ENCODE measurements at regions not wholly inside any gene's neighbourhood (a gene's known extent, or its start where the extent isn't known, plus 50 kb on each side); places are given as distances from the start of the nearest gene placed in this dataset.

DNA sequence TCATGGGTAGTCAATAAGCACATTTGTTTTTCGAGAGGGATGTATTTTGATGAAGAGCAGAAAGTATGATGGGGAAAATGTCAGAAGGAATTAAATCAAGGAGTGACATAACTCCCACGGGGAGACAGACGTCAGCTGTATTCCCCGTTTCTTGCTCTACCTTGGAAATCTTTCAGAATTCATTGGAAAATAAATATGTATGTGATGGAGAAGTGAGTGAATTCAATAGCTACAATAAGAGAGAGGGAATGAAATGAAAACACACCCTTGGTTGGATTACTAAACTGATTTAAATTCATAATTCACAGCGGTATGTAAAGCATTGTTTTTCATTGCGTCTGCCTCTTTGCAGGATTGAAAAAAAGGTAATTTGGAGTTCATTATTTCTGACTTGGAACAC, 209.7 kb upstream of the KLF4 start (continued):
- TF ChIP-seq, protein P1, sequence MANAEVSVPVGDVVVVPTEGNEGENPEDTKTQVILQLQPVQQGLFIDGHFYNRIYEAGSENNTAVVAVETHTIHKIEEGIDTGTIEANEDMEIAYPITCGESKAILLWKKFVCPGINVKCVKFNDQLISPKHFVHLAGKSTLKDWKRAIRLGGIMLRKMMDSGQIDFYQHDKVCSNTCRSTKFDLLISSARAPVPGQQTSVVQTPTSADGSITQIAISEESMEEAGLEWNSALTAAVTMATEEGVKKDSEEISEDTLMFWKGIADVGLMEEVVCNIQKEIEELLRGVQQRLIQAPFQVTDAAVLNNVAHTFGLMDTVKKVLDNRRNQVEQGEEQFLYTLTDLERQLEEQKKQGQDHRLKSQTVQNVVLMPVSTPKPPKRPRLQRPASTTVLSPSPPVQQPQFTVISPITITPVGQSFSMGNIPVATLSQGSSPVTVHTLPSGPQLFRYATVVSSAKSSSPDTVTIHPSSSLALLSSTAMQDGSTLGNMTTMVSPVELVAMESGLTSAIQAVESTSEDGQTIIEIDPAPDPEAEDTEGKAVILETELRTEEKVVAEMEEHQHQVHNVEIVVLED (CRISPR knock-in tag; IDR thresholded peaks at IDR 0.05; ENCODE audit: borderline replicate concordance) = no peak
- no peak for TF ChIP-seq TP53 (CRISPR knock-in tag; conservative IDR thresholded peaks at IDR 0.05)
- TF ChIP-seq, protein P2, sequence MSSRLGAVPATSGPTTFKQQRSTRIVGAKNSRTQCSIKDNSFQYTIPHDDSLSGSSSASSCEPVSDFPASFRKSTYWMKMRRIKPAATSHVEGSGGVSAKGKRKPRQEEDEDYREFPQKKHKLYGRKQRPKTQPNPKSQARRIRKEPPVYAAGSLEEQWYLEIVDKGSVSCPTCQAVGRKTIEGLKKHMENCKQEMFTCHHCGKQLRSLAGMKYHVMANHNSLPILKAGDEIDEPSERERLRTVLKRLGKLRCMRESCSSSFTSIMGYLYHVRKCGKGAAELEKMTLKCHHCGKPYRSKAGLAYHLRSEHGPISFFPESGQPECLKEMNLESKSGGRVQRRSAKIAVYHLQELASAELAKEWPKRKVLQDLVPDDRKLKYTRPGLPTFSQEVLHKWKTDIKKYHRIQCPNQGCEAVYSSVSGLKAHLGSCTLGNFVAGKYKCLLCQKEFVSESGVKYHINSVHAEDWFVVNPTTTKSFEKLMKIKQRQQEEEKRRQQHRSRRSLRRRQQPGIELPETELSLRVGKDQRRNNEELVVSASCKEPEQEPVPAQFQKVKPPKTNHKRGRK (CRISPR knock-in tag; IDR thresholded peaks at IDR 0.05) = no peak
- no peak for TF ChIP-seq NFKB2 (CRISPR knock-in tag; IDR thresholded peaks at IDR 0.05; ENCODE audit: borderline replicate concordance)
- TF ChIP-seq, protein P3, sequence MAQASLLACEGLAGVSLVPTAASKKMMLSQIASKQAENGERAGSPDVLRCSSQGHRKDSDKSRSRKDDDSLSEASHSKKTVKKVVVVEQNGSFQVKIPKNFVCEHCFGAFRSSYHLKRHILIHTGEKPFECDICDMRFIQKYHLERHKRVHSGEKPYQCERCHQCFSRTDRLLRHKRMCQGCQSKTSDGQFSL (CRISPR knock-in tag; IDR thresholded peaks at IDR 0.05) = no peak

DNA sequence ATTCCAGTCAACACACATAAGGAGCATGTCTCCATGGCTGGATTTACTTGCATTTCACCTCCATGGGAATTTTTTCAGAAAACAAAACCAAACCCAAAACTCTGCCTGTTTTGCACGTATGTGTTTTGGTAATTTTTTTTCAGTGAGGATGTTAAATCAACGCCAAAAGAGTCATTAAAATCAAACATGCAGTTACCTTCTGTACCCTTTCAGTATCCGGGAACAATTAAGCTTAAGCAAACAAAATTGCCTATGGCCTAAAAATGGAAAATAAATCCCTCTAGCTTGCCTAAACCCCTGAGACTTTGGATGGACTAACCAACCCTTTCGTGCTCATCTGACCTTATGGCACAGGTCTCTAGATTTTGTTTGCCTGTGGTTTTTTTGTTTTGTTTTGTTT, 209.2 kb upstream of the KLF4 start:
- WGBS (ENCODE audit: low lambda C conversion rate) = 4% methylated on average over 4 of the region's 4 CpGs

More for the DNA sequence above, 209.2 kb upstream of the KLF4 start:
- TF ChIP-seq SP1 (IDR thresholded peaks at IDR 0.05) = no peak
- no peak for TF ChIP-seq SP1 (CRISPR knock-in tag; IDR thresholded peaks at IDR 0.05)
- no peak for TF ChIP-seq SRF (IDR thresholded peaks at IDR 0.05; ENCODE audit: low read depth, low read length)
- TF ChIP-seq, protein P4, sequence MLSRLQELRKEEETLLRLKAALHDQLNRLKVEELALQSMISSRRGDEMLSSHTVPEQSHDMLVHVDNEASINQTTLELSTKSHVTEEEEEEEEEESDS (CRISPR knock-in tag; IDR thresholded peaks at IDR 0.05; ENCODE audit: borderline replicate concordance) = no peak
- no peak for TF ChIP-seq FIP1L1 (IDR thresholded peaks at IDR 0.05; ENCODE audit: borderline replicate concordance, insufficient read depth, low read depth, low read length)
- TF ChIP-seq, protein P5, sequence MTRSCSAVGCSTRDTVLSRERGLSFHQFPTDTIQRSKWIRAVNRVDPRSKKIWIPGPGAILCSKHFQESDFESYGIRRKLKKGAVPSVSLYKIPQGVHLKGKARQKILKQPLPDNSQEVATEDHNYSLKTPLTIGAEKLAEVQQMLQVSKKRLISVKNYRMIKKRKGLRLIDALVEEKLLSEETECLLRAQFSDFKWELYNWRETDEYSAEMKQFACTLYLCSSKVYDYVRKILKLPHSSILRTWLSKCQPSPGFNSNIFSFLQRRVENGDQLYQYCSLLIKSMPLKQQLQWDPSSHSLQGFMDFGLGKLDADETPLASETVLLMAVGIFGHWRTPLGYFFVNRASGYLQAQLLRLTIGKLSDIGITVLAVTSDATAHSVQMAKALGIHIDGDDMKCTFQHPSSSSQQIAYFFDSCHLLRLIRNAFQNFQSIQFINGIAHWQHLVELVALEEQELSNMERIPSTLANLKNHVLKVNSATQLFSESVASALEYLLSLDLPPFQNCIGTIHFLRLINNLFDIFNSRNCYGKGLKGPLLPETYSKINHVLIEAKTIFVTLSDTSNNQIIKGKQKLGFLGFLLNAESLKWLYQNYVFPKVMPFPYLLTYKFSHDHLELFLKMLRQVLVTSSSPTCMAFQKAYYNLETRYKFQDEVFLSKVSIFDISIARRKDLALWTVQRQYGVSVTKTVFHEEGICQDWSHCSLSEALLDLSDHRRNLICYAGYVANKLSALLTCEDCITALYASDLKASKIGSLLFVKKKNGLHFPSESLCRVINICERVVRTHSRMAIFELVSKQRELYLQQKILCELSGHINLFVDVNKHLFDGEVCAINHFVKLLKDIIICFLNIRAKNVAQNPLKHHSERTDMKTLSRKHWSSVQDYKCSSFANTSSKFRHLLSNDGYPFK (CRISPR knock-in tag; IDR thresholded peaks at IDR 0.05; ENCODE audit: borderline replicate concordance) = no peak
- no peak for TF ChIP-seq SETDB1 (CRISPR knock-in tag; IDR thresholded peaks at IDR 0.05; ENCODE audit: borderline replicate concordance)
- TF ChIP-seq NFYC (CRISPR knock-in tag; IDR thresholded peaks at IDR 0.05) = no peak
- no peak for TF ChIP-seq ZNF292 (CRISPR knock-in tag; IDR thresholded peaks at IDR 0.05; ENCODE audit: borderline replicate concordance, low read depth)
- TF ChIP-seq STAT5B (CRISPR knock-in tag; IDR thresholded peaks at IDR 0.05) = no peak
- no peak for TF ChIP-seq IKZF1 (IDR thresholded peaks at IDR 0.05)
- TF ChIP-seq ZNF616 (CRISPR knock-in tag; IDR thresholded peaks at IDR 0.05; ENCODE audit: low read depth) = no peak
- no peak for TF ChIP-seq TOE1 (CRISPR knock-in tag; IDR thresholded peaks at IDR 0.05)
- TF ChIP-seq SRSF9 (IDR thresholded peaks at IDR 0.05; ENCODE audit: borderline replicate concordance, insufficient read depth, low read depth, low read length, poor library complexity, severe bottlenecking) = no peak
- H3K4me3 ChIP-seq (replicated peaks in 1 of 3; ENCODE audit: insufficient read depth in 1 of 3, low read depth in 2 of 3, low read length in 3 of 3) = no peak overlapping the region
- H3K4me1 ChIP-seq (ENCODE audit: insufficient read depth, low read length) = no peaks in the 10 kb centered on the region
- no peaks in the 10 kb centered on the region for H3K36me3 ChIP-seq (replicated peaks in 1 of 2; ENCODE audit: control insufficient read depth in 1 of 2, insufficient read depth in 2 of 2, low read length in 2 of 2)
- DNase-seq (ENCODE audit: low spot score) = no peak
- no peaks in the 10 kb centered on the region for H3K79me2 ChIP-seq (ENCODE audit: insufficient read depth, low read length)
- H3K4me2 ChIP-seq (ENCODE audit: low read depth, low read length) = no peak overlapping the region
- H3K27me3 ChIP-seq (ENCODE audit: control insufficient read depth in 1 of 2, insufficient read depth in 2 of 2, low read length in 2 of 2) = no peaks in the 10 kb centered on the region
- in situ Hi-C loops (cut with HindIII; ENCODE audit: extremely low pct_ligation_motif_present, low pct_unique_long_range_greater_than_20kb) = no loop called here
- H2AFZ ChIP-seq (ENCODE audit: low read length) = no peak overlapping the region
- ATAC-seq = no peak
- ChIA-PET POLR2A (no interaction called here), CTCF (ENCODE audit: low intra/inter-chr PET ratio, low total read pairs) (no interaction called here)
- intact Hi-C loops (cut with micrococcal nuclease; ENCODE audit: unreplicated experiment) = no loop called here
- H3K27ac ChIP-seq (ENCODE audit: extremely low read length, insufficient read depth, low read length) = no peak overlapping the region
- BruUV-seq (replicated peaks) = no TSS peak
- H3K9ac ChIP-seq (ENCODE audit: insufficient read depth, low read depth, low read length) = no peak overlapping the region
- no peaks in the 10 kb centered on the region for H3K9me3 ChIP-seq (ENCODE audit: low read length)
- no peaks in the 10 kb centered on the region for H4K20me1 ChIP-seq (ENCODE audit: insufficient read depth, low read length)
- no peak for FAIRE-seq

All from HepG2 (cell line).